ENCODE measurements at regions not wholly inside any gene's neighbourhood (a gene's known extent, or its start where the extent isn't known, plus 50 kb on each side); places are given as distances from the start of the nearest gene placed in this dataset.
"Not testable (repeated sequence)": the region's sequence is repeated elsewhere in the genome, so short reads cannot be mapped to it uniquely, and the experiment has no call there.

DNA sequence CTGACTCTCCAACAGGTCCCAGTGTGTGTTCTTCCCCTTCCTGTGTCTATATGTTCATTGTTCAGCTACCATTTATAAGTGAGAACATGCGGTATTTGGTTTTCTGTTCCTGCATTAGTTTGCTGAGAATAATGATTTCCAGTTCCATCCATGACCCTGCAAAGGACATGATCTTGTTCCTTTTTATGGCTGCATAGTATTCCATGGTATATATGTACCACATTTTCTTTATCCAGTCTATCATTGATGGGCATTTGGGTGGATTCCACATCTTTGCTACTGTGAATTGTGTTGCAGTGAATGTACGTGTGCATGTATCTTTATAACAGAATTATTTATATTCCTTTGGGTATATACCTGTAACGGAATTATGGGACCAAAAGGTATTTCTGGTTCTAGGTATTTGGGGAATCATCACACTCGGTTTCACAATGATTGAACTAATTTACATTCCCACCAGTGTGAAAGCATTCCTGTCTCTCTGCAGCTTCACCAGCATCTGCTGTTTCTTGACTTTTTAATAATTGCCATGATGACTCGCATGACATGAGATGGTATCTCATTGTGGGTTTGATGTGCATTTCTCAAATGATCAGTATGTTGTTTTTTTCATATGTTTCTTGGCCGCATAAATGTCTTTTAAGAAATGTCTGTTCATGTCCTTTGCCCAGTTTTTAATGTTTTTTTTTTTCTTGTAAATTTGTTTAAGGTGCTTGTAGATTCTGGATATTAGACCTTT lies 60.2 kb downstream of the LSMEM1 start:
- no peak for DNase-seq

DNA sequence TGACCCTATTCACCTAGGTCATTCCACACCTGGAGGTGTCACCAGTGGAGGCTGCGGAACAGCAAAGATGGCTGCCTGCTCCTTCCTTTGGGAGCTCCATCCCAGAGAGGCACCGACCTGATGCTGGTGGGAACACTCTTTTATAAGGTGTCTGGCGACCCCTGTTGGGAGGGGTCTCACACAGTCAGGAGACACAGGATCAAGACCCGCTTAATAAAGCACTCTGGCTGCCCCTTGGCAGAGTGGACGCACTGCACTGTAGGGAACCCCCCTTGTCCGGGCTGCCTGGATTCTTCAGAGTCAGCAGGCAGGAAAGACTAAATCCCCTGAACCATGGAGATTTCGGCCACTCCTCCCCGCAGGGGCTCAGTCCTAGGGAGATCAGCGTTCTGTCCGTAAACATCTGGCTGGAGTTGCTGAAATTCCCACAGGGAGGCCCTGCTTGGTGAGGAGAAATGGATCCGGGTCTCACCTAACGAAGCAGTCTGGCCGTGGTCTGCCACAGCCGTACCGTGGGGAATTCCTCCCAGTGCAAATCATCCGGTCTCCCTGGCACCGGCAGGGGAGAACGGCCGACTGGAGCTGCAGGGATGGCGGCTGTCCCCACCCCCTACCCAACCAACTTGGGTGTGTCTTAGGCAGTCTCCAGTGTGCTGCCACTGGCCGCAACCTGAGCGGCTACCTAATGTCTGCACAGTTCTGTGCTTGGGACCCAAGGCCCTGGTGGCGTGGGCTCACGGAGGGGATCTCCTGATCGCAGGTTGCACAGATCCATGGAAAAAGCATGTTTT lies 66.1 kb downstream of the LSMEM1 start:
- DNase-seq = no peak

DNA sequence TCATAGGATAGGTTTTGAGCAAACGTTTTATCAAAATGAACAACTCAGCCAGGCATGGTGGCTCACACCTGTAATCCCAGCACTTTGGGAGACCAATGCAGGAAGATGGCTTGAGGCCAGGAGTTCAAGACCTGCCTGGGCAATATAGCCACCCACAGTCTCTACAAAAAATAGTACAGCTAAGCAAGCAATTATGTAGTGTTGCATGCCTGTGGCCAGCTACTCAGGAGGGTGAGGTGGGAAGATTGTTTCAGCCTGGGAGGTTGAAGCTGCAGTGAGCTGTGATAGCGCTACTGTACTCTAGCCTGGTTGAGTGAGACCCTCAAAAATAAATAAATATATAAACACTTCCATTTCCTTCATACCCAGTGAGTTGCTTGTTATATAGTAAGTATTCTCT lies 67.1 kb downstream of the LSMEM1 start:
- DNase-seq = no peak

DNA sequence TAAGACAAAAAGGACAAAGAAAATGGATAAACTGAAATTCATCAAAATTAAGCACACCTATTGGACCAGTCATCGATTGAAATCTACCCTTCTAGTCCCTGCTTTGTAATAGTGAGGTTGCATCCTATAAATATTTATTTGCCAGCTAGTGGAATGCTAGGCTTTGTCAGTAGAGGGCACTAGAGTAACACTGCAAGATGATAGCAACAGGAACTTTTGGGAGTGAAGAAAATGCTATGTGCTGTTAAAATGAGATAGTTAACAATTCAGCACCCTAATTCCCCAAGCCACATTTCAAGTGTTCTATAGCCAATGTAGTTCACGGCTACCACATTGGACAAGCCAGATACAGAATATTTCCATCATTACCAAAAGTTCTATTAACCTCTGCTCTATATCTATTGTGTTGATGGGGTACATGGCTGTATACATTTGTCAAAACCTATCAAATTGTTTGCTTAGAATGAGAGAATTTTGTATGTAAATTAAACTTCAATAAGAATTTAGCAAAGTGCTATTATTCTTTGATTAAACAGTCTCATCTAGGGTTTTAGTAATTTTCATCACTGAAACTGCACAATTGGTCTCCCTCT lies 69.8 kb downstream of the LSMEM1 start:
- peak; percentile 65 for DNase-seq

DNA sequence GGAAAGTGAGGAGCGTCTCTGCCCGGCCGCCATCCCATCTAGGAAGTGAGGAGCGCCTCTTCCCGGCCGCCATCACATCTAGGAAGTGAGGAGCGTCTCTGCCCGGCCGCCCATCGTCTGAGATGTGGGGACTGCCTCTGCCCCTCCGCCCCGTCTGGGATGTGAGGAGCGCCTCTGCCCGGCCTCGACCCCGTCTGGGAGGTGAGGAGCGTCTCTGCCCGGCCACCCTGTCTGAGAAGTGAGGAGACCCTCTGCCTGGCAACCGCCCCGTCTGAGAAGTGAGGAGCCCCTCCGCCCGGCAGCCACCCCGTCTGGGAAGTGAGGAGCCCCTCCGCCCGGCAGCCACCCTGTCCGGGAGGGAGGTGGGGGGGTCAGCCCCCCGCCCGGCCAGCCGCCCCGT lies 70.7 kb downstream of the LSMEM1 start:
- not testable (repeated sequence) for DNase-seq

DNA sequence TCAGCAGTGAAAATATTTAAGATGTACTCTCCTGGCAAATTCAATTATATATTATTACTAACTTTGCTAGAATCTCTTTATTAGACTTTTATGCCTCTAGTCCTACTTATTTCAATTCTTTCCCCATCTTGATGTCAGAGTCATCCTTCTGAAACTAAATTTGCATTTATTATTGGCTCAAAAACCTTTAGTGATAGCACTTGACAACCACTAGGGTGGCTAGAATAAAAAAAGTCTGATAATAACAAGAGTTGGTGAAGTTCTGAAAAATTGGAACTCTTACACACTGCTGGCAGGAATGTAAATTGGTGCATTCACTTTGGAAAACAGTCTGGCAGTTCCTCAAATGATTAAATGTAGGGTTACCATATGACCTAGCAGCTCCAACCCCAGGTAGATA lies 73.8 kb downstream of the LSMEM1 start:
- no peak for DNase-seq

DNA sequence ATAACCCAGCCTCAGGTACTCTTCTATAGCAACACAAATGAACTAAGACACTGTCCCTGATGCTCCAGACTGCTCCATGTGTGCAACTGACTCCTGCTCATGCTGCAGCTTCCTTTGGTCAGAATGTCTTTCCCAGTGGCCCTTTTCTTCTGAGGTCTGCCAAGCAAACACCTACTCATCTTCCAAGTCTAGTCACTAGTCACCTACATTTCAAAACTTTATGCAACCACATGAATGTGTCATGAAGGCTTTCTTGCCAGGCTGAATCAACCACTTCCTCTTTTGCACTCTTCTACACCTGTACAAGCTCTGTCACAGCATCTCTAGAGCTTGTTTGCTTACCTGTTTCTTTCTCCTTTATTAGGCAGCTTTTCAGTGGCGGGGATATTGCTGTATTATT lies 75.8 kb downstream of the LSMEM1 start:
- no peak for DNase-seq

DNA sequence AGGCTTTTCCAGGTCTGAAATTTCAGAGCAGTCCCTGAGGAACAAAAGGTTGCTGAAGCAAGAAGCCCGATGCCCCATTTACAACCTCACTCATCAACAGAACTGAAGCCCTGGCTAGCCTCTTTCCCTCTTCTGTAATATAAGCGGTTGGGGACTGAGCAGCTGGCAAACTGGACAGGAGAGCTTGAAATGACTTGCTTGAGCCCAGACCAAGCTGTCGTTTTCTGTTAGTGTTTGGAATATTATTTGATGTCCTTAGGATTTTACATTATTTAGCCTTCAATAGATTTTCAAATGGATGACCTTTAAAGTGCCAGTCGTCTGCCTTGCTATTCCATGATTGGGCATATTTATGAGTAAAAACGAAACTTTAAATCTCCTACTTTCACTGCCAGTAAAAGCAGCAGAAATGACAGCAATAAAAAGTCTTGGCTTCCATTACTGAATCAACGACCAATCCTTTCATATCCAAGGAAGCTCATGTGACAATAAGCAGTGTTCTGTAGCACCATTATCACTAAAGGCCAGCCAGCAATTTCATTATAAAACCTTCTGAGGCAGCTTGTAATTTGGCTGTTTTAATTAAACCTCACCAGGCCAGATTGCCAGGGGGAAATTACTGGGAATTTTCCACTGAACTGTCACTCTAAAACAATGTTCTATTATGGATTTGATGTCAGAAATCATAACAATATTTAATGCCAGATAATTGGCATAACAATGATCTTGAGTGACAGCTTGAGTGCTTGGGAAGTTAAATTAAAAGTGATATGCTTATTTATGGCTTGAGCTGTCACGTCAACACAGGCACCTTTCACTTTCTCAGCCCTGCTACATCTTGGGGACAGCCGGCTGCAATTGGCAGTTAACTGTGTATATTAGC lies 85.9 kb downstream of the LSMEM1 start:
- DNase-seq = no peak

DNA sequence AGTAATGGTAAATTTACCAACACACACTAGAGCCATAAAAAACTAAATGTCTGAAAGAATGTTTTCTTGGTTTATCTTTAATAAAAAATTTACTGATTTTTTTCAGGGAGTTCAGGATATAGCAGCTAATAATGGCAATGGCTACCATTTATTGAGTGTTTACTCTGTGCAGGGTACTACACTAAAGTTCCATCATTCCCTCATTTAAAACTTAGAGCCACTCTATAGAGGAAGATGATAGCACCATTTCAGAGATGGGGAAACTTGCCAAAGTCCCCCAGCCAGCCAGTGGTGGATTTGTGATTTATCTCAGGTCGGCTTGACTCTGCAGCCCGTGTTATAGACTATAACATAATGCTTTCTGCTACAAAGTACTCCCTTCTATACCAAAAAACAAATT lies 86.6 kb downstream of the LSMEM1 start:
- no peak for DNase-seq

DNA sequence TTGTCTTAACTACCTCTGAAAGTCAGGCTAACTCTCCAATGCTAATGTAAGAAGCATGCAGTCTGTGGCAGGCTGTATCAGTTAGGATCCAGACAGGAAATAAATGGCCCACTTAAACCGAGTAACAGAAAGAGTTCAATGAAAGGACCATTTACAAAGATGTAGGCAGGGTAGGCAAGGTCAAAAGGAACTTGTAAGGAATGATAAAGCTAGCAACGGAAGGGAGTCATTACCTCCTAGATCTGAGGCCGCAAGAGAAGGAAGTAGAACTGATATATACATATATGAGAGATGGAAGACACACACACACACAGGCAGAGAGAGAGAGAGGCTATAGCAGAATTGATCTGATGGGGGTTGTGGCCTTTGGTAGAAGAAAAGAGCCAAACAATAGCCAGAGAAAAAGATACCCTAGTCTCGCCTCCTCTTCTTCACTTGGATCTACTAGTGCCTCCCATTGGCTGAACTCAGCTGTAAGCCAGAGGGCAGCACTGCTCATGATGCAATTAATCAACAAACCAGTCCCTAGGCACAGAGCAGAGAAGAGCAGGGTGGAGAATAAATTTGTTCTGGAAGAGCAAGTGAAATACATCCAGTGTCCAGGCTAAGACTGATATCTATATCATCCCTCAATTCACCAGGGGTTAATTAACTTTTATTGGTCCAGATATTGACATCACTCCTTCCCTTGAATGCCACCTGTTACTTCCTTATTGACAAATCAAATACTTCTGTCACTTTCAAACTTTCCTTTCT lies 91.2 kb downstream of the LSMEM1 start:
- DNase-seq = no peak

DNA sequence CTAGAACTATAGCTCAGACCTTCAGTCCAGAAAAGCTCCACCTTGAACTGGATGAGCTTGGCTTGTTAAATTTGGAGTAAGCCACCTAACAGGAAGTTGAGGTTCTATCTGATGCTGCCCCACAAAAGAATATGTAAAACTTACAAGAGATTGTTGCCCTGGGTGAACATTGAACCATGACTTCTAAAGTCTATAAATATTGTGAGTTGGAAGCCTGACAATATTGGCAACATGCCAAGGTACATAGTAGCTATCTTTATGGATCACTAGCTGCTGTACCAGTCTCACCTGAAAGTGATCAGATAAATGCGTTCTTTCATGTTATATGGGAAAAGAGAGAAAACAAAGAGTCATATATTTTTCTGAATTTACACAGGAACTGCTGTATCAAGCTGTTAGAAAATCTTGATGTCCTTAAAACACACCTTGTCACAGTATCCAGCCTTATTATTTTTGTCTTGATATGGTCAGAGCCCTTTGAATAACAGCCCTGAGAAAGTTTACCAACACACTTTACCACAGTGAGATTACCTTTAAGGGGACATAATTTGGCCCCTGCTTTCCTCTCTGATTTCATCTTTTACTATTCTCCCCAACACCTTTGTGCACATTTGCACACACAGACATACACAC lies 92.0 kb downstream of the LSMEM1 start:
- DNase-seq = no peak

DNA sequence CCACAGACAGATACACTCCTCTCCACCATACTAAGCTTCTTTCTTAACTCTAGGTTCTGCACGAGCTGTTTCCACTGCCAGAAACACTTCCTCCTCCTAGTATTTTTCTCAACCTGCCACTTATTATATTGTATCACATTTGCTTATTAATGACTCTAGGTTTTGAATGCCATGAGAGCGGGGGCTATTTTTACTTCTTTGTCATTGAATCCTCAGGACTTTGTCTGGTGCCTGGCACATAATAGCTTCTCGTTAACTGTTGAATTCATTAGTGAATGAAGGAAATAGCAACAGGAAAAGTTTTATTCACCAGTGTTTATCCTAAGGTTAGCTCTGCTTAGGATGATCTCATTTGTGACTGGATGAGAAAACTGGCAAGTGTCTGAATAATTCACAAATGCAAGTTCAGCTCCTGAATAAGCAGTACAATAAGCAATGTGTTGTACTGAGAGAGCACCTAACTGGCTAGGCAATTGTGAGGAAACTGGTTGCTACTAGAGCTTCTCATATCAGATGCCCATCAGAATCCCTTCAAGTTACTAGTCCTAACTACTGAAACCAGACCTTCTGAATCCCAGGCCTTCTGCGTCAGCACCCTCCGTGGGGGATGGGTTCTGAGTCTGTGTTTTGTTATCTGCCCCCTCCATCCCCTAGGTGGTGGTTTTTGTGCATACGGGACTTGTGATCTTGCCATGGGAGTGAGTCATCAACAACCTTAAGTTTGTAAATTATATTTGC lies 92.7 kb downstream of the LSMEM1 start:
- no peak for DNase-seq

DNA sequence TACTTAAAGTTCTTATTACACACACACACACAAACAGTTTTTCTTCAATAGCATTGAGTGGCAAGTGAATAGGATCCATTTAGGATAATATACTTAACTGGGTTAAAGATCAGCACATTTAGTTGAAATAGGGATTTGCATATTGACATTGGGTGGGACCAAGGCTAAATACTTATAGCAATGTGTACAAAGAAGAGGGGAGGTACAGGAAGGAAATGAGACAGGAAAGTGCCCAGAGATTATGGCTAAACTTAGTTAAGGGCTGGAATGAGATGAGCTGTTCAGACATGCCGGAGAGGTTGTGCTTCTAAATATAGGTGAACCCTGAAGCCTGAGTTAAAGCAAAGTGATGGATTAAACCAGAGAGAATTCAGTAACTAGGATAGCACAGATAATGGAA lies 95.1 kb downstream of the LSMEM1 start:
- no peak for DNase-seq

DNA sequence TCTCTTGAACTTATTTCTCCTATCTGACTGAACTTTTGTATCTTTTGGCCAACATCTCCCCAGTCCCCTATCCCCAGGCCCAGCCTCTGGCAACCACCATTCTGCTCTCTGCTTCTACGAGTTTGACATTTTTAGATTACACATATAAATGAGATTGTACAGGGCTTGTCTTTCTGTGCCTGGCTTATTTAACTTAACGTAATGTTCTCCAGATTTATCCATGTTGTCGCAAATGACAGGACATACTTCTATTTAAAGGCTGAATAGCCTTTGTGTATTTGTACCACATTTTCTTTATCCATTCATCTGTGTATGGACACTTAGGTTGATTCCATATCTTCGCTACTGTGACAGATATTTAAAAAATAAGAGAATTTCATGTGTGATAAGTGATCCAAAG lies 98.6 kb downstream of the LSMEM1 start:
- DNase-seq = no peak

DNA sequence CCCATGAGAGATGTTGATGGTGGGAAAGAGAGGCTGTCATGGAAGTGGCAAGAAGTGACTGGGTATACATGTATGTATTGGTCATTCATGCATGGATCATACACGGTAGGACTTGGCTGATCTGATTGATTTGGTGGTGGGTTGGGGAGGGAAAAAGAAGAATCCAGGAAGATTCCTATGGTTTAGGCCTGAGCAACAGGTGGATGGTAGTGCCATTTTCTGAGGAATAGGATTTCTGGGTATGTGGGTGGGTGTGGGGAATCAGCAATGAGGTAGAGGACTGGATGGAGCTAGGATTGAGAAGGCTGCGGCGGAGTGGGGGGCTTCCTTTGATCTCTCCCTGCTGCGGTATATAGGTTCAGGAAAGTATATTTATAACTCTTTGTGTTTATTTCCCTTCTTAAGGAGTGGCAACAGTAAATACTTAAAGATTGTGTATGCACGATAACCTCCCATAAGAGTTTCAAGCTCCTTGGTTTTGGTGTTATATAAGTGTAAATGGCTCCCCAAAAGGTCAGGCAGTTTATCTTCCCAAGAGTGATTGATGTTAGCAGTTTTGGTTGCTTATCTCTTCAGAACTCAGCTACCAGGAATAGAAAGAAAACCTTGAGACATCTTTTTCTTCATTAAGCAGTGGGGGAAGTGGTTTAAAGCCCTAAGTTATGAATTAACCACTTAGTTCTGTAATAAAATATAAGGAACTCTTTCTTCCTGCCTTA lies 100.1 kb downstream of the LSMEM1 start:
- DNase-seq = no peak

DNA sequence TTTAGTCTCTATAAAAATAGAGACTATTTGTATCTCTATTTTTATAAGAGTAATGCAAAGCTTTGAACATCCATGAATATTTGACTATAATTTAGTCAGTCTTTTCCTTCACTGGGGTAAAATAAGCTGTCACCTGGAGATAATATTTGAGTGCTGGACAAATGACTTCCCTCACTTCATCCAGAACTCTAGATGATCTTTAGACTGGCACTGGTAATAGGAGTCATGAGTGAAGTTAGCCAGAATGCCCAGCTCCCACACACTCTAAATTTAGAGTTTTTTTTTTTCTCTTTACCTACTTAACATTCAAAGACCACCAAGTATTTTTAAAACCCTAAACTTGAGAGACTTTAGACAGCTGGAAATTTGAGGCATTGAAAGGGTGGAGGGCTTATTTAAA lies 100.7 kb downstream of the LSMEM1 start:
- no peak for DNase-seq

DNA sequence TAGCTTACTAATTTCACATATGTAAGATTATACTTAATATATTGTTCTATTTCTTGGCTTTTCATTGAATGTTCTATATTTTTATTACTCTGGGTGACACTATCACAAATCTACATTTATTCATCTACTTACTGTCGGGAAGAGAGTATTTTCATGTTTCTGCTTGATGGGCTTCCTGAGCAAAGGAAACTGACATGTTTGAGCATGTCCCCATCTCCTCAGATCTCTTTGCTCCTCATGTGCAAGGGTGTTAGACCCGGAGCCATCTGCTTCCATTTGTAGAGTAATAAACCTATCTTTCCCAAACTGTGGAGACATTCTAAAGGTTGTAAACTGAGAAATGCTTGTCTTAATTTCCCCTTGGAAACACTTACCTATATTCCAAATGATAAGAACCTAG lies 103.5 kb downstream of the LSMEM1 start:
- no peak for DNase-seq

DNA sequence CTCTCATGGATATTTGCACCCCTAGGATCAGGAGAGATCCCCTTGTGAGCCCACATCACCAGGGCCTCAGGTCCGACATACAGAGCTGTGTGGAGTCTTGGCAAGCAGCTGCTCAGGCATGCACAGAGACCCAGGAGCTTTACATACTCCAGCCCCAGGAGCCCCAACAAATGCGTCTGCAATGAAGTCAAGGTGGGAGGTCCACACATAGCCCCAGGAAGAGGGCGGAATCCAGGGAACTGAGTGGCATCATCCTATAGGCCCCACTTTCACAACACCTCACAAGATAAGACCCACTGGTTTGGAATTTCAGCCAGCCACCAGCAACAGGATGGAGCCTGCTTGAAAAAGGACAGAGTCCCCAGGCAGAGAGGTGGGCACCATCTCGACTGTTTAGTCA lies 106.7 kb downstream of the LSMEM1 start:
- no peak for DNase-seq

DNA sequence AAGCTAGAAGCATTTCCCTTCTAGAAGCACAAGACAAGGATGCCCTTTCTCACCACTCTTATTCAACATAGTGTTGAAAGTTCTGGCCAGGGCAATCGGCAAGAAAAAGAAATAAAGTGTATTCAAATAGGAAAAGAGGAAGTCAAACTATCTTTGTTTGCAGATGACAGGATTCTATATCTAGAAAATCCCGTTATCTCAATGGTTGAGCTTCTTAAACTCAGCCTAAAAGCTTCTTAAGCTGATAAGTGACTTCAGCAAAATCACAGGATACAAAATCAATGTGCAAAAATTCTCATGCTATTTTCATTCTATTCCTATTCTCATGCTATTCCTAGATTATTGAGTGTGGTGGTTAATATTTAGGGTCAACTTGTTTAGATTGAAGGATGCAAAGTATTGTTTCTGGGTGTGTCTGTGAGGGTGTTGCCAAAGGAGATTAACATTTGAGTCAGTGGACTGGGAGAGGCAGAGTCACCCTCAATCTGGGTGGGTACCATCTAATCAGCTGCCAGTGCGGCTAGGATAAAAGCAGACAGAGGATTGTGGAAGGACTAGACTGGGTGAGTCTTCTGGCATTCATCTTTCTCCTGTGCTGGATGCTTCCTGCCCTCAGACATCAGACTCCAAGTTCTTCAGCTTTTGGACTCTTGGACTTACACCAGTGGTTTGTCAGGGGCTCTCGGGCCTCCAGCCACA lies 111.9 kb downstream of the LSMEM1 start:
- DNase-seq = not testable (repeated sequence)

DNA sequence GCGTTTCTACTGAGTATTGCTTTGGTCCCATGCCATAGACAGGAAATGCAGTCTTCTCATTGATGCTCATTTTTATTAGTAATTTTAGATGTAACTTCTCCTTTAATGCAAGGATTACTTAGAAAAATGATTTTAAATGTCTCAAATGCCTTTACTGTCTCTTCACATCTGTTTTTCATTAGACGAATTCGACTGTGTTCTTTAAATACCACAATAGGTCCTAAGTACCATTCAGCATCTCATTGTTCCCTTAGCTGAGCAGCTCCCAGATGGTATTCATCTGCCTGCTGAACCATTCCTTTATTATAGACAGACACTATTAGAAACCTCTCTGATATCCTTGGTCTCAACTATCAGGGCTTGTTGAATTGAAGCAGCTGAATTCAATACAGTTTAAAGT lies 113.6 kb downstream of the LSMEM1 start:
- DNase-seq = no peak
